AG09319 (cell line): ENCODE measurements at regions not wholly inside any gene's neighbourhood (a gene's known extent, or its start where the extent isn't known, plus 50 kb on each side); places are given as distances from the start of the nearest gene placed in this dataset.

ENCODE experiments used
- DNase-seq: peaks from one replicate; pipeline ENCODE4 v3.0.0-alpha.2; 2010; ENCODE audit warnings: low read depth; ENCODE audit errors: extremely low read depth
- TF ChIP-seq, protein P1 (sequence below): IDR thresholded peaks from 2 replicates; pipeline ENCODE4 v1.5.1; 2011; ENCODE audit warnings: low read depth, mild to moderate bottlenecking, inconsistent platforms, low read length, moderate library complexity

DNA sequence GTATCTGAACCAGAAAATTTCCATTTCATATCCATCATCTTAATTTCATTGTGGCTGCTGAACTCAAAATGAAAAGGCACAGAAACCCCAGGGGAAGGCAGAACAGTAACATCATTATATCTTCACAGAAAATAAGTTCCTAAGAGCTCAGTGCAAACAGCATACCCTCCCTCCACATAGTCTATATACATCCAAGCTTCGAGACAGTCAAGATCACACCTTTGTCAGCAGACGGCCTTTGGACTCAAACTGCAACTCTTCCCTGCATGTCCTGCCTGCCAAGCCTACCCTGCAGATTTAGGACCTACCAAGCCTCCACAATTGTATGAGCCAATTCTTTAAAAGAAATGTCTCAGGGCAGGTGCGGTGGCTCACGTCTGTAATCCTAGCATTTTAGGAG lies 502.1 kb downstream of the SUCLG1 start:
- DNase-seq, result no peak
- TF ChIP-seq, protein P1, sequence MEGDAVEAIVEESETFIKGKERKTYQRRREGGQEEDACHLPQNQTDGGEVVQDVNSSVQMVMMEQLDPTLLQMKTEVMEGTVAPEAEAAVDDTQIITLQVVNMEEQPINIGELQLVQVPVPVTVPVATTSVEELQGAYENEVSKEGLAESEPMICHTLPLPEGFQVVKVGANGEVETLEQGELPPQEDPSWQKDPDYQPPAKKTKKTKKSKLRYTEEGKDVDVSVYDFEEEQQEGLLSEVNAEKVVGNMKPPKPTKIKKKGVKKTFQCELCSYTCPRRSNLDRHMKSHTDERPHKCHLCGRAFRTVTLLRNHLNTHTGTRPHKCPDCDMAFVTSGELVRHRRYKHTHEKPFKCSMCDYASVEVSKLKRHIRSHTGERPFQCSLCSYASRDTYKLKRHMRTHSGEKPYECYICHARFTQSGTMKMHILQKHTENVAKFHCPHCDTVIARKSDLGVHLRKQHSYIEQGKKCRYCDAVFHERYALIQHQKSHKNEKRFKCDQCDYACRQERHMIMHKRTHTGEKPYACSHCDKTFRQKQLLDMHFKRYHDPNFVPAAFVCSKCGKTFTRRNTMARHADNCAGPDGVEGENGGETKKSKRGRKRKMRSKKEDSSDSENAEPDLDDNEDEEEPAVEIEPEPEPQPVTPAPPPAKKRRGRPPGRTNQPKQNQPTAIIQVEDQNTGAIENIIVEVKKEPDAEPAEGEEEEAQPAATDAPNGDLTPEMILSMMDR, result no peak

DNA sequence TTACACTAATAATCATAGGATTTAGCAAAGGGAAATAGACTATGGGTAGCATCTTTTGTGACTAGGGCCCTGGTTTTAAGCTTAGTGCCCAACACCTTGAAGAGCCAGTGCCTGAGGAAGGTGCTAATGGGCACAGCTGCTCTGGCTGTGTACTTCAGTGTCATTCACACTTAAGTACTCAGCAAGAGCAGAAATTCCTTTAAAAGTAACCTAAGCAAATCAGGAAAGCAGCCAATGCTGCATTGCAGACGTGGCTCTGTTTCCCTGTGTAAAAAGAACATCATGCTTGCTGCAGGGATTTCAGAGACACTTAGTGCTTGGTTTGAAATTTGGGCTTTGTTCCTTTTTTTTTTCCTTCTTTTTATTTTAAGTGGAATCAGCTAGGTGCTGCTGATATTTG lies 505.4 kb downstream of the SUCLG1 start:
- DNase-seq, result no peak
- TF ChIP-seq, protein P1, result no peak

- no peak for DNase-seq
- TF ChIP-seq, protein P1, result no peak
Measured at GRCh38 chr2:83951378-83951947, 507.6 kb downstream of the SUCLG1 start.

DNA sequence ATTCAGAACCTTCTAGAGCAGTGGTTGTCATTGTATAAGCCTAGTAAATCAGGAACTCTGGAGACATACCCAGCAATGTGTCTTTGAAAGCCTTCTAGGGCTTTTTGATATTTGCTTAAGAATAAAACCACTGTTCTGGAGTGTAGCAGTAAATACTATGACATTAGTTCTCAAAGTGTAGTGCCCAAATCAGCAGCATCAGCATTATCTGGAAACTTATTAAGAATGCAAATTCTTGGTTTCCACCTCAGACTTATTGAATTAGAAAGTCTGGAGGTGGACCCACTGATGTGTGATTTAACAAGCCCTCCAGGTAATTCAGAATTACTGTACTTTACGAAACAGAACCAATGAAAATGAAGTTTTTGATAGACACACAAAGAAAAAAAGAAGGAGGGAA lies 509.7 kb downstream of the SUCLG1 start:
- TF ChIP-seq, protein P1, result no peak
- no peak for DNase-seq

DNA sequence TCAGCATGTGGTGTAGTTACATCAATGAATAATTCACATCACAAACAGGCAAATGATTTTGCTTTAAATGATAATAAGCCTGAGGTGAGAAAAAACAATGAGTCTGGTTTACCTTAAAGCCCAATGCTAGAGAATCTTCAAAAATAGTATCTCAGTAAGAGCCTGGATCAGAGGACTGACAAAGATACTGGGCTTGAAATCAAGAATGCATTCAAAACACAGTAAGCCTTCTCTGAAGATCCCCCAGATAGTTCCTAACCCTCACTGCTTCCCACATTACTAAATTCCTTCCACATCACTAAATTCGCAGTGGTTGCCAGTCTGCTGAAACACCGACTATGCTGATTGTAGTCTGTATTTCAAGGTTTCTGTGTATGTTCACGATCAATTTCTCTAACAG lies 514.9 kb downstream of the SUCLG1 start:
- no peak for DNase-seq
- TF ChIP-seq, protein P1, result no peak

DNA sequence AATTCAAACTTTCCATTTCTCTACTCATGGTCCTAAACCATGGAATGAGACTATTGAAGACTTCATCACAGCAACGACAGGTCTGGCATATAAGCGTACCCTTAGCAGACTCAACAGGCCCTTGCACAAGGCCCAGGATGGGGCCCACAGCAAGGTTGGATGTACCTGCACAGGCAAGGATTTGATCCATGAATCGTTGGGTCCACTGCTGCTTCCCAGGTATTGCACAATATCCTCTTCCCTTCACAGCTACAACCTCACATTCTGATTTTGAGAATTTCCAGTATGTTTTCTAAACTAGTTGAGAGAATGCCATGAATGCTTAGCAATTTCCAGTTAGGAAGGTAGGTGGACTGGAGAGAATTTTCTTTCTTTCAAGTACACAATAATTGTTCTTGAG lies 515.8 kb downstream of the SUCLG1 start:
- no peak for DNase-seq
- TF ChIP-seq, protein P1, result no peak

DNA sequence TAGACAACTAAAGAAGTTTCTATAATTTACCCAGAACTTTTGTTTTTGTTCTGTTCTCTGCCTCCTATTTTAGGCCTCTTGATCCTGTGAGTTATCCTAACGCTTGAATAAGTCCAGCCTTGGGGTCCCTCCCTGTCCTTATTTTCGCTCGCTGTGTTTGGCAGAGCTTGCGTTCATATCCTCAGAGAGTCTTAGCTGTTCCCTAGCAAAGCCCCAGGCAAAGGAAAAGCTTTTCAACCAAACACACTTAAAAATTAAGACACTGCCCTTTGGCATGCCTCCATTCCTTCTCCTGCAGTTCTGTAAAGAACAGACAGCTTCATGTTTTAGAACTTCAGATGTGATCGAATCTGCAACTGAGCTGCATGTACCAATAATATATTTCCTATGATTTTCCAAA lies 517.2 kb downstream of the SUCLG1 start:
- no peak for DNase-seq
- TF ChIP-seq, protein P1, result no peak
